ENCODE measurements at regions not wholly inside any gene's neighbourhood (a gene's known extent, or its start where the extent isn't known, plus 50 kb on each side); places are given as distances from the start of the nearest gene placed in this dataset.

DNA sequence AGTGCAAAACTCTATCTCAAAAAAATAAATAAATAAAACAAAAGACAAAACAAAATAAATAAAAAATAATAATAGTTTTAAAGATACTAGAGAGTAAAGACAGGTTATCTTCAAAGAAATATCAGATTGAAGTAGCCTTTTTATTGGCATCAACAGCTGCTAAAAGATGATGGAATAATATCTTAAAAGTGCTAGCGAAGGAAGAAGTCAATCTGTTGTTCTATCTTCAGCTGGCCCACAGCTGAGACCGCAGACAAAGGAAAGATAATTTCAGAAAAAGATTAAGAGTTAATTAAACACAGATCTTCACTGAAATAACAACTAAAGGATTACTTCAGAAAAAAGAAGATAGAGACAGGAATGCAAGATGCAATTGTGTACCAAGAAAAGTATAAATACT lies 130.2 kb upstream of the PKDCC start:
- H3K4me3 ChIP-seq (ENCODE audit: severe bottlenecking) = no peak overlapping the region
- no peaks in the 10 kb centered on the region for H3K36me3 ChIP-seq (ENCODE audit: low read depth)
- no peaks in the 10 kb centered on the region for H3K4me1 ChIP-seq (ENCODE audit: insufficient read depth, poor library complexity, severe bottlenecking)
- no peak overlapping the region for H3K27ac ChIP-seq (ENCODE audit: poor library complexity, severe bottlenecking)
- ATAC-seq (ENCODE audit: low read depth) (no peak), DNase-seq (ENCODE audit: low spot score) (no peak)
- no peaks in the 10 kb centered on the region for H3K9me3 ChIP-seq (ENCODE audit: severe bottlenecking)
- H3K27me3 ChIP-seq (ENCODE audit: insufficient read depth, poor library complexity, severe bottlenecking) = no peaks in the 10 kb centered on the region
- TF ChIP-seq, protein P1, sequence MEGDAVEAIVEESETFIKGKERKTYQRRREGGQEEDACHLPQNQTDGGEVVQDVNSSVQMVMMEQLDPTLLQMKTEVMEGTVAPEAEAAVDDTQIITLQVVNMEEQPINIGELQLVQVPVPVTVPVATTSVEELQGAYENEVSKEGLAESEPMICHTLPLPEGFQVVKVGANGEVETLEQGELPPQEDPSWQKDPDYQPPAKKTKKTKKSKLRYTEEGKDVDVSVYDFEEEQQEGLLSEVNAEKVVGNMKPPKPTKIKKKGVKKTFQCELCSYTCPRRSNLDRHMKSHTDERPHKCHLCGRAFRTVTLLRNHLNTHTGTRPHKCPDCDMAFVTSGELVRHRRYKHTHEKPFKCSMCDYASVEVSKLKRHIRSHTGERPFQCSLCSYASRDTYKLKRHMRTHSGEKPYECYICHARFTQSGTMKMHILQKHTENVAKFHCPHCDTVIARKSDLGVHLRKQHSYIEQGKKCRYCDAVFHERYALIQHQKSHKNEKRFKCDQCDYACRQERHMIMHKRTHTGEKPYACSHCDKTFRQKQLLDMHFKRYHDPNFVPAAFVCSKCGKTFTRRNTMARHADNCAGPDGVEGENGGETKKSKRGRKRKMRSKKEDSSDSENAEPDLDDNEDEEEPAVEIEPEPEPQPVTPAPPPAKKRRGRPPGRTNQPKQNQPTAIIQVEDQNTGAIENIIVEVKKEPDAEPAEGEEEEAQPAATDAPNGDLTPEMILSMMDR (IDR thresholded peaks at IDR 0.05; ENCODE audit: poor library complexity, severe bottlenecking) = no peak

DNA sequence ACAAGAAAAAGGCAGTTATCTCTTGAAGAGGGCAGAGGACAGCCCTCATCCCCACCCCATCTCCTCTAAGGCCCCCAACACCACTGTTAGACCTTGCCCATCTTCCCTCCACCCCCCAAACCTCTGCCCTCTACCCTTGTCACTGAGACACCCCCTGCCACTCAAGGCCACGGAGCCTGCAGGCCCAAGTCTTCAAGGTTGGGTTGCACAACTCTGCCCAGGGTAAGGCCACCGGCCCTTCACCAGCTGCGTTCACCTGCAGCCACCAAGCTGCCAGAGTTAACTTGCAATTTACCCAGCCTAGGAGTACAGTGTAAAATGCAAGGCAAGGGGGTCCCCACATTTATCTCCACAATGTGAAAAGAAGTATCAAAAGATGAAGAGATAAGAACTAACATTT lies 128.7 kb upstream of the PKDCC start:
- Histone ChIP-seq H3K27me3 (ENCODE audit: insufficient read depth, poor library complexity, severe bottlenecking) (no peaks in the 10 kb centered on the region), H3K4me3 (ENCODE audit: severe bottlenecking) (no peak overlapping the region), H3K9me3 (ENCODE audit: severe bottlenecking) (no peaks in the 10 kb centered on the region), H3K27ac (ENCODE audit: poor library complexity, severe bottlenecking) (no peak overlapping the region), H3K36me3 (ENCODE audit: low read depth) (no peaks in the 10 kb centered on the region), H3K4me1 (ENCODE audit: insufficient read depth, poor library complexity, severe bottlenecking) (no peaks in the 10 kb centered on the region)
- DNase-seq (ENCODE audit: low spot score) (no peak), ATAC-seq (ENCODE audit: low read depth) (no peak)
- TF ChIP-seq, protein P1 (IDR thresholded peaks at IDR 0.05; ENCODE audit: poor library complexity, severe bottlenecking) = no peak

DNA sequence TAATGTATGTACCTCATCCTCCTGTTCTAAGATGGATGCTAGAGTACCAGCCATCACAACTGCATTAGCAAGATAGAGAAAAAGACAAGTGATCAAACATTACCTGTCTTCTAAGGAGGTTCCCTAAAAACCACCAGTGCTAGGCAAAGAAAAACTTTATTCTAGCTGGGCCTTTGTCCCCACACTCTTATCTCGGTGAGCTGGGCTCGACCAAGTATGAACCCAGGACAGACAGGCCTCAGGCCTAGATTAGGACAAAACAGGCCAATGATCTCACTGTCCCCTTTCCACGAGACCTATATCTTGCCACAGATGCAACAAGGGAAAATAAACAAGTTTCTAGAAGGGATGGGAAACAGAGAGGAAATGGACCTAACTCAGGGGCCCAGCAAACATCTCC lies 127.6 kb upstream of the PKDCC start:
- H3K4me3 ChIP-seq (ENCODE audit: severe bottlenecking) = no peak overlapping the region
- H3K27me3 ChIP-seq (ENCODE audit: insufficient read depth, poor library complexity, severe bottlenecking) = no peaks in the 10 kb centered on the region
- TF ChIP-seq, protein P1 (IDR thresholded peaks at IDR 0.05; ENCODE audit: poor library complexity, severe bottlenecking) = no peak
- no peaks in the 10 kb centered on the region for H3K36me3 ChIP-seq (ENCODE audit: low read depth)
- no peaks in the 10 kb centered on the region for H3K9me3 ChIP-seq (ENCODE audit: severe bottlenecking)
- H3K27ac ChIP-seq (ENCODE audit: poor library complexity, severe bottlenecking) = no peak overlapping the region
- ATAC-seq (ENCODE audit: low read depth) (no peak), DNase-seq (ENCODE audit: low spot score) (no peak)
- H3K4me1 ChIP-seq (ENCODE audit: insufficient read depth, poor library complexity, severe bottlenecking) = no peaks in the 10 kb centered on the region

DNA sequence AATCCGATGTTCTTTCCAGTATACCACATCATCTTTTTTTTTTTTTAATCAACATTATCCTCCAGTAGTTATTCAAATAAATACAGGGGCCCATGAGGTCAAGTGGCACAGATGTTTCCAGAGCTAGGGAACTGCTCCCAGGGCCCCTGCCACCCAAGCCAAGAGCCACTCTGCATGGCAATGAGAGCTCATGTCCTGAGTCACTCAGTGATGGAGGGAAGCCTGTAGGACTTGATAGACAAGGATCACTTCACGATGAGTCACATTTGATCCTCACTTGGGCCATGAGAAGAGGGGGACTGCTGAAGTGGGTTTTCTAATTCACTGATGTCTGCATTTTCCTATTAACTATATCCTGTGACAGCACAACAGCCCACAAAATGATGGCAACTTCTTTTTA lies 127.0 kb upstream of the PKDCC start:
- TF ChIP-seq, protein P1 (IDR thresholded peaks at IDR 0.05; ENCODE audit: poor library complexity, severe bottlenecking) = no peak
- H3K9me3 ChIP-seq (ENCODE audit: severe bottlenecking) = no peaks in the 10 kb centered on the region
- H3K27me3 ChIP-seq (ENCODE audit: insufficient read depth, poor library complexity, severe bottlenecking) = no peaks in the 10 kb centered on the region
- ATAC-seq (ENCODE audit: low read depth) (no peak), DNase-seq (ENCODE audit: low spot score) (no peak)
- H3K27ac ChIP-seq (ENCODE audit: poor library complexity, severe bottlenecking) = no peak overlapping the region
- H3K36me3 ChIP-seq (ENCODE audit: low read depth) = no peaks in the 10 kb centered on the region
- H3K4me3 ChIP-seq (ENCODE audit: severe bottlenecking) = no peak overlapping the region
- no peaks in the 10 kb centered on the region for H3K4me1 ChIP-seq (ENCODE audit: insufficient read depth, poor library complexity, severe bottlenecking)

DNA sequence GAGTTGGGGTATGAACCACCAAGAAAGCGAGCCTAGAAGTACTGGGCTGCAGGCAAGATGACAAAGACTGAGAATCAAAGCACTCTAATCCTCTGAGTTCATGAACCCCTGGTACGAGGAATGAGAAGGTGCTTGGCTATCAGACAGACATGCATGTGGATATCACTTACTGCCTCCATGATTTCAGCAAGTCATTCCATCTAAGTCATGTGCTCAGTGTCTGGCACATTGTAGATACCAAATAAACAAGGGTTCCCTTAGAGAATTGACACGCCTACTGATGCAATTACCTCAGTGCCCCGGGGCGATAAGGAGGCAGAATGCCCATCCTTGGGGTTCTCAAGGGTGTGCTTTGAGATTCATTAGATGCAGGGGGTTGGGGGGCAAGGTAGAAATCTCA lies 125.6 kb upstream of the PKDCC start:
- Histone ChIP-seq H3K27me3 (ENCODE audit: insufficient read depth, poor library complexity, severe bottlenecking) (no peaks in the 10 kb centered on the region), H3K9me3 (ENCODE audit: severe bottlenecking) (no peaks in the 10 kb centered on the region), H3K27ac (ENCODE audit: poor library complexity, severe bottlenecking) (no peak overlapping the region), H3K36me3 (ENCODE audit: low read depth) (no peaks in the 10 kb centered on the region), H3K4me3 (ENCODE audit: severe bottlenecking) (no peak overlapping the region), H3K4me1 (ENCODE audit: insufficient read depth, poor library complexity, severe bottlenecking) (peaks cover 3% of the 10 kb centered on the region)
- ATAC-seq (ENCODE audit: low read depth) (no peak), DNase-seq (ENCODE audit: low spot score) (no peak)
- TF ChIP-seq, protein P1 (IDR thresholded peaks at IDR 0.05; ENCODE audit: poor library complexity, severe bottlenecking) = no peak

Measured in RWPE2 (cell line).